Neural progenitor cell (in vitro differentiated cells): ENCODE measurements at regions not wholly inside any gene's neighbourhood (a gene's known extent, or its start where the extent isn't known, plus 50 kb on each side); places are given as distances from the start of the nearest gene placed in this dataset.

Experiments
- DNase-seq: peaks from one replicate; pipeline ENCODE4 v3.0.0-alpha.2; 2016; ENCODE audit warnings: low spot score
- H2AFZ ChIP-seq: fragments of 200-600 bp; sonication (generic); replicated peaks from 2 replicates; pipeline ENCODE4 v1.6.1; 2016; ENCODE audit warnings: antibody characterized with exemption
- H3F3A ChIP-seq: fragments of 200-600 bp; sonication (generic); 2 replicates; pipeline ENCODE4 v1.6.1; 2016; ENCODE audit warnings: antibody characterized with exemption, low read depth
- H3K27ac ChIP-seq: fragments of 200-600 bp; sonication (generic); 2 replicates; pipeline ENCODE4 v1.5.1; 2016; ENCODE audit warnings: mild to moderate bottlenecking
- H3K27me3 ChIP-seq: fragments of 200-600 bp; sonication (generic); 2 replicates; pipeline ENCODE4 v1.6.1; 2016; ENCODE audit warnings: mild to moderate bottlenecking, moderate library complexity
- H3K36me3 ChIP-seq: fragments of 200-600 bp; sonication (generic); 2 replicates; pipeline ENCODE4 v1.5.1; 2016
- H3K4me1 ChIP-seq: fragments of 200-600 bp; sonication (generic); 2 replicates; pipeline ENCODE4 v1.6.1; 2016; ENCODE audit warnings: mixed run types
- H3K4me2 ChIP-seq: fragments of 200-600 bp; sonication (generic); 2 replicates; pipeline ENCODE4 v1.6.1; 2016
- H3K4me3 ChIP-seq: fragments of 200-600 bp; sonication (generic); 2 replicates; pipeline ENCODE4 v1.5.1; 2016
- H3K79me2 ChIP-seq: fragments of 200-600 bp; sonication (generic); 2 replicates; pipeline ENCODE4 v1.6.1; 2016; ENCODE audit warnings: low read depth
- H3K9ac ChIP-seq: fragments of 200-600 bp; sonication (generic); 2 replicates; pipeline ENCODE4 v1.6.1; 2016
- H3K9me3 ChIP-seq: fragments of 200-600 bp; sonication (generic); 2 replicates; pipeline ENCODE4 v1.5.1; 2016; ENCODE audit warnings: low read depth
- H4K20me1 ChIP-seq: fragments of 200-600 bp; sonication (generic); 2 replicates; pipeline ENCODE4 v1.6.1; 2016; ENCODE audit warnings: low read depth
- H3K27ac Mint-ChIP-seq: 3 replicates; pipeline ENCODE4 v1.8.0; 2021; ENCODE audit warnings: mixed read lengths
- H3K27me3 Mint-ChIP-seq: 2 replicates; pipeline ENCODE4 v1.8.0; 2022; ENCODE audit warnings: low read depth, mild to moderate bottlenecking, inconsistent platforms, moderate library complexity, mixed read lengths; ENCODE audit not compliant: insufficient read depth
- H3K36me3 Mint-ChIP-seq: 3 replicates; pipeline ENCODE4 v1.8.0; 2021; ENCODE audit warnings: mixed read lengths
- H3K4me1 Mint-ChIP-seq: 3 replicates; pipeline ENCODE4 v1.8.0; 2021; ENCODE audit warnings: mixed read lengths
- H3K4me3 Mint-ChIP-seq: 3 replicates; pipeline ENCODE4 v1.8.0; 2021; ENCODE audit warnings: mild to moderate bottlenecking, moderate library complexity, mixed read lengths
- H3K9me3 Mint-ChIP-seq: 3 replicates; pipeline ENCODE4 v1.8.0; 2020; ENCODE audit warnings: mixed read lengths
- CTCF ChIP-seq: fragments of 200-600 bp; sonication (generic); IDR thresholded peaks from 2 replicates; pipeline ENCODE4 v1.5.1; 2017; ENCODE audit warnings: antibody characterized with exemption, mild to moderate bottlenecking
- EZH2 ChIP-seq: fragments of 200-600 bp; sonication (generic); IDR thresholded peaks from 2 replicates; pipeline ENCODE4 v1.6.1; 2017; ENCODE audit warnings: antibody characterized with exemption, mild to moderate bottlenecking, moderate library complexity
- EZH2phosphoT487 ChIP-seq: fragments of 200-600 bp; sonication (generic); IDR thresholded peaks from 2 replicates; pipeline ENCODE4 v1.6.1; 2017; ENCODE audit warnings: antibody characterized with exemption

DNA sequence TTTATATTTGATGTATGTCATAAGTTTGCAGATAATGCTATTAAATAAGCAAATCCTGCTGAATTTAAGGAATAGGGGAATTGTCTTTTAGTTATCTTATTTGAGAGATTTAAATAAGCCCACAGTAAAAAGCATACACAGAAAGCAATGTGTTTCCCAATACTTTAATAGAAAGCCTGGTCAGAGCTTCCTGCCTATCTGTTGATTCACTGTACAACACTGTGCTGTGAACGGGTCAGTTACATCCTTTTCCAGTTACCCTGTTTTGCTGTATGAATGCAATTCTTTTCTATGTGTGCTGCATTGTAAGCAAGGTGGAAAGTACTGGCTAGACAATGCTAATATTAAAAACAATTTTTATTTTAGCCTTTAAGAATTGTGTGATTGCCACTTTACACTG, 81.2 kb downstream of the ANKRD7 start:
- H4K20me1 ChIP-seq: no peaks in the 10 kb centered on the region

GRCh38 chr7:118306771-118307170, 82.3 kb downstream of the ANKRD7 start:
- no peaks in the 10 kb centered on the region for H3K36me3 Mint-ChIP-seq
- no peak overlapping the region for H3K4me3 Mint-ChIP-seq
- H3K79me2 ChIP-seq: no peaks in the 10 kb centered on the region
- no peak for DNase-seq
- no peak overlapping the region for H2AFZ ChIP-seq
- TF ChIP-seq EZH2 (no peak), CTCF (no peak), EZH2phosphoT487 (no peak)
- H3K27ac Mint-ChIP-seq: no peak overlapping the region
- H3K27ac ChIP-seq: no peak overlapping the region
- H3K4me3 ChIP-seq: no peak overlapping the region
- no peaks in the 10 kb centered on the region for H3K27me3 ChIP-seq
- no peaks in the 10 kb centered on the region for H3K27me3 Mint-ChIP-seq
- no peaks in the 10 kb centered on the region for H3K9me3 ChIP-seq
- H3K9ac ChIP-seq: no peak overlapping the region
- no peaks in the 10 kb centered on the region for H3K36me3 ChIP-seq
- no peaks in the 10 kb centered on the region for H3K4me1 Mint-ChIP-seq
- no peaks in the 10 kb centered on the region for H3F3A ChIP-seq
- peaks cover 4% of the 10 kb centered on the region for H3K9me3 Mint-ChIP-seq
- H3K4me1 ChIP-seq: no peaks in the 10 kb centered on the region
- no peaks in the 10 kb centered on the region for H4K20me1 ChIP-seq
- no peak overlapping the region for H3K4me2 ChIP-seq

More for the DNA sequence above, 81.2 kb downstream of the ANKRD7 start:
- TF ChIP-seq EZH2: no peak
- TF ChIP-seq EZH2phosphoT487: no peak
- no peak for TF ChIP-seq CTCF
- Histone ChIP-seq H3K9ac (no peak overlapping the region), H3K79me2 (no peaks in the 10 kb centered on the region), H3K4me3 (no peak overlapping the region), H2AFZ (no peak overlapping the region), H3K36me3 (no peaks in the 10 kb centered on the region), H3K27ac (no peak overlapping the region), H3K4me2 (no peak overlapping the region), H3F3A (no peaks in the 10 kb centered on the region), H3K27me3 (no peaks in the 10 kb centered on the region), H3K9me3 (no peaks in the 10 kb centered on the region), H3K4me1 (no peaks in the 10 kb centered on the region)
- Mint-ChIP-seq H3K9me3 (peaks cover 4% of the 10 kb centered on the region), H3K4me3 (no peak overlapping the region), H3K36me3 (no peaks in the 10 kb centered on the region), H3K27me3 (no peaks in the 10 kb centered on the region), H3K4me1 (no peaks in the 10 kb centered on the region), H3K27ac (no peak overlapping the region)
- DNase-seq: no peak

DNA sequence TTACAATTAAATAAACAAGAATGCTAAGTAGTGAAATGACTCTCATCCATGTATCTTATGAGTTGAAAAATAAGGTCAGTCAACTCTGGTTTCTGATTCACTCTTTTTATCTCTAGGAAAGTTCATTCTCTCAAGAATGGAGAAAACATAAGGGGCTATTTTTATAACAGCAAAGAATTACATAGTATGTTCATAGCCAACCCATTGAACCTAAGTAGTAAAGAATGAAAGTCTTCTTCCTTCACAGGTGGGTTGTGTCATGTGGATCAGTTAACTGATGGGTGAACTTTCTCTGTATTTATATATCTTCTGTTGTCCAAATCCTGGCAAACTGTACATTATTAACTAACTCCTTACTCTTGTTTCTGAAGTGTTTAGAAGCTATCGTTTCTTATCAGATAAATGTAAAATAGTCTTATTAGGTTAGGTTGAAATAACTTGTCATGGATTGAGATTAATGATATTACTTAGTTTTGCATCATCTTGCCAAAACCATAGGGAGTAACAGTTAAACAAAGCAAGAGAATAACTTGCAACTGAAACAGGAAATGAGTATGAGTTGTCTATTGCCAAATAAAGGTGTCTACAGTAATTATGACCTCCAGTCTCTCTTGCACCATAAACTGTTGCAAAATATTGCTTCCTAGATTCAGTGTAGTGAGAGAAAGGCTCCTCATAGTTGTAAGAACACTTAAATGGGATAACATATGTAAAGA, 86.8 kb downstream of the ANKRD7 start:
- no peak overlapping the region for H3K9ac ChIP-seq
- H3K9me3 ChIP-seq: no peaks in the 10 kb centered on the region
- no peaks in the 10 kb centered on the region for H3K36me3 ChIP-seq
- Mint-ChIP-seq H3K27me3 (peaks cover 2% of the 10 kb centered on the region), H3K27ac (no peak overlapping the region), H3K4me3 (no peak overlapping the region), H3K4me1 (no peaks in the 10 kb centered on the region), H3K36me3 (no peaks in the 10 kb centered on the region), H3K9me3 (peaks cover 9% of the 10 kb centered on the region)
- H4K20me1 ChIP-seq: no peaks in the 10 kb centered on the region
- TF ChIP-seq CTCF (no peak), EZH2phosphoT487 (no peak), EZH2 (no peak)
- H2AFZ ChIP-seq: no peak overlapping the region
- no peak overlapping the region for H3K4me3 ChIP-seq
- no peak overlapping the region for H3K27ac ChIP-seq
- H3F3A ChIP-seq: no peaks in the 10 kb centered on the region
- no peak for DNase-seq
- H3K27me3 ChIP-seq: no peaks in the 10 kb centered on the region
- no peaks in the 10 kb centered on the region for H3K79me2 ChIP-seq
- no peak overlapping the region for H3K4me2 ChIP-seq
- no peaks in the 10 kb centered on the region for H3K4me1 ChIP-seq
